GM04503 (cell line): ENCODE measurements at regions not wholly inside any gene's neighbourhood (a gene's known extent, or its start where the extent isn't known, plus 50 kb on each side); places are given as distances from the start of the nearest gene placed in this dataset.
"Not testable (repeated sequence)": the region's sequence is repeated elsewhere in the genome, so short reads cannot be mapped to it uniquely, and the experiment has no call there.

Source experiments
- DNase-seq: peaks from one replicate; pipeline ENCODE4 v3.0.0-alpha.2; 2012; ENCODE audit warnings: low read depth

GRCh38 chr7:17093461-17093860 lies 205.0 kb upstream of the AHR start:
- no peak for DNase-seq

GRCh38 chr7:17094963-17095574 lies 203.4 kb upstream of the AHR start:
- DNase-seq, result peak; percentile 97

- DNase-seq, result no peak
Measured at GRCh38 chr7:17095931-17096330, 202.5 kb upstream of the AHR start.

- no peak for DNase-seq
Measured at GRCh38 chr7:17097668-17098297, 200.7 kb upstream of the AHR start.

- DNase-seq, result no peak
Measured at GRCh38 chr7:17098515-17098914, 199.9 kb upstream of the AHR start.

- no peak for DNase-seq
Measured at GRCh38 chr7:17099083-17099973, 199.1 kb upstream of the AHR start.

GRCh38 chr7:17099974-17100509 lies 198.4 kb upstream of the AHR start:
- DNase-seq, result not testable (repeated sequence)

- DNase-seq, result no peak
Measured at GRCh38 chr7:17101207-17101696, 197.2 kb upstream of the AHR start.

GRCh38 chr7:17103170-17103569 lies 195.3 kb upstream of the AHR start:
- DNase-seq, result no peak

GRCh38 chr7:17103984-17104383 lies 194.5 kb upstream of the AHR start:
- DNase-seq, result no peak

- DNase-seq, result no peak
Measured at GRCh38 chr7:17104419-17104818, 194.0 kb upstream of the AHR start.

- no peak for DNase-seq
Measured at GRCh38 chr7:17105701-17106100, 192.8 kb upstream of the AHR start.

GRCh38 chr7:17108049-17108584 lies 190.3 kb upstream of the AHR start:
- DNase-seq, result no peak

- DNase-seq, result peak; percentile 31
Measured at GRCh38 chr7:17109020-17109419, 189.4 kb upstream of the AHR start.

GRCh38 chr7:17113770-17114169 lies 184.7 kb upstream of the AHR start:
- DNase-seq, result not testable (repeated sequence)

- no peak for DNase-seq
Measured at GRCh38 chr7:17118412-17118811, 180.0 kb upstream of the AHR start.

GRCh38 chr7:17120756-17121155 lies 177.7 kb upstream of the AHR start:
- no peak for DNase-seq

GRCh38 chr7:17121671-17122070 lies 176.8 kb upstream of the AHR start:
- DNase-seq, result no peak

- peak; percentile 79 for DNase-seq
Measured at GRCh38 chr7:17123020-17123419, 175.4 kb upstream of the AHR start.

GRCh38 chr7:17126413-17127268 lies 171.8 kb upstream of the AHR start:
- no peak for DNase-seq

- DNase-seq, result no peak
Measured at GRCh38 chr7:17129218-17129617, 169.2 kb upstream of the AHR start.
